ENCODE measurements at regions not wholly inside any gene's neighbourhood (a gene's known extent, or its start where the extent isn't known, plus 50 kb on each side); places are given as distances from the start of the nearest gene placed in this dataset.

- Histone ChIP-seq H3K4me3 (ENCODE audit: low read length in 3 of 3) (no peak overlapping the region), H3K27ac (ENCODE audit: low read depth in 2 of 2, low read length in 2 of 2) (no peak overlapping the region), H3K36me3 (ENCODE audit: control insufficient read depth in 2 of 3, insufficient read depth in 3 of 3, low read length in 3 of 3) (no peaks in the 10 kb centered on the region), H3K9ac (ENCODE audit: low read length in 3 of 3) (no peak overlapping the region), H3K27me3 (ENCODE audit: control insufficient read depth, insufficient read depth, low read length) (no peaks in the 10 kb centered on the region), H3K4me1 (ENCODE audit: control insufficient read depth in 2 of 3, insufficient read depth in 2 of 3, low read depth in 1 of 3, low read length in 3 of 3) (no peaks in the 10 kb centered on the region), H3K9me3 (ENCODE audit: control insufficient read depth in 2 of 3, insufficient read depth in 1 of 3, low read length in 3 of 3) (peaks cover 0 to 7% (median 0%) of the 10 kb centered on the region in 3 donors)
- FAIRE-seq (no peak), DNase-seq (no peak)
- intact Hi-C loops (cut with DNase I) = no loop called here
- TF ChIP-seq CTCF (IDR thresholded peaks at IDR 0.05; ENCODE audit: borderline replicate concordance, extremely low read depth, insufficient read depth) = no peak
These were observed 61.5 kb upstream of the FAM98A start for GRCh38 chr2:33660416-33661123.

- Histone ChIP-seq H3K36me3 (ENCODE audit: control insufficient read depth in 2 of 3, insufficient read depth in 3 of 3, low read length in 3 of 3) (no peaks in the 10 kb centered on the region), H3K27me3 (ENCODE audit: control insufficient read depth, insufficient read depth, low read length) (no peaks in the 10 kb centered on the region), H3K9ac (ENCODE audit: low read length in 3 of 3) (no peak overlapping the region), H3K4me3 (ENCODE audit: low read length in 3 of 3) (no peak overlapping the region), H3K4me1 (ENCODE audit: control insufficient read depth in 2 of 3, insufficient read depth in 2 of 3, low read depth in 1 of 3, low read length in 3 of 3) (no peaks in the 10 kb centered on the region), H3K9me3 (ENCODE audit: control insufficient read depth in 2 of 3, insufficient read depth in 1 of 3, low read length in 3 of 3) (peaks cover 0 to 6% (median 0%) of the 10 kb centered on the region in 3 donors), H3K27ac (ENCODE audit: low read depth in 2 of 2, low read length in 2 of 2) (no peak overlapping the region)
- FAIRE-seq (no peak), DNase-seq (peak in 1 of 5 donors; percentile 10)
- TF ChIP-seq CTCF (IDR thresholded peaks at IDR 0.05; ENCODE audit: borderline replicate concordance, extremely low read depth, insufficient read depth) = no peak
- intact Hi-C loops (cut with DNase I) = no loop called here
These were observed 56.7 kb upstream of the FAM98A start for GRCh38 chr2:33655626-33656320.

GRCh38 chr2:33652830-33653229 lies 53.7 kb upstream of the FAM98A start:
- DNase-seq (no peak), FAIRE-seq (no peak)
- Histone ChIP-seq H3K4me3 (ENCODE audit: low read length in 3 of 3) (no peak overlapping the region), H3K36me3 (ENCODE audit: control insufficient read depth in 2 of 3, insufficient read depth in 3 of 3, low read length in 3 of 3) (no peaks in the 10 kb centered on the region), H3K27me3 (ENCODE audit: control insufficient read depth, insufficient read depth, low read length) (no peaks in the 10 kb centered on the region), H3K9me3 (ENCODE audit: control insufficient read depth in 2 of 3, insufficient read depth in 1 of 3, low read length in 3 of 3) (peaks cover 0 to 6% (median 0%) of the 10 kb centered on the region in 3 donors), H3K27ac (ENCODE audit: low read depth in 2 of 2, low read length in 2 of 2) (no peak overlapping the region), H3K4me1 (ENCODE audit: control insufficient read depth in 2 of 3, insufficient read depth in 2 of 3, low read depth in 1 of 3, low read length in 3 of 3) (peaks cover 0 to 2% (median 0%) of the 10 kb centered on the region in 3 donors), H3K9ac (ENCODE audit: low read length in 3 of 3) (no peak overlapping the region)
- TF ChIP-seq CTCF (IDR thresholded peaks at IDR 0.05; ENCODE audit: borderline replicate concordance, extremely low read depth, insufficient read depth) = no peak
- intact Hi-C loops (cut with DNase I) = no loop called here

Measured in kidney (tissue), 13 donors.